Uterus (tissue), 3 donors: ENCODE measurements at regions not wholly inside any gene's neighbourhood (a gene's known extent, or its start where the extent isn't known, plus 50 kb on each side); places are given as distances from the start of the nearest gene placed in this dataset.

ENCODE experiments used
- DNase-seq, 2 donors: peaks; one replicate each; pipeline ENCODE4 v3.0.0-alpha.2; 2019 to 2020
- H3K27ac ChIP-seq, 2 donors: fragments of 200-600 bp; sonication (generic); 1 replicate in 1 of 2; 2 replicates in 1 of 2; pipeline ENCODE4 v1.5.1; 2016 to 2018
- H3K27me3 ChIP-seq, 2 donors: fragments of 200-600 bp; sonication (generic); one replicate each; pipeline ENCODE4 v1.5.1; 2018 to 2019; ENCODE audit warnings: control low read depth in 1 of 2
- H3K36me3 ChIP-seq, 2 donors: fragments of 200-600 bp; sonication (generic); one replicate each; pipeline ENCODE4 v1.5.1; 2019; ENCODE audit warnings: control low read depth in 1 of 2
- H3K4me1 ChIP-seq, 2 donors: fragments of 200-600 bp; sonication (generic); one replicate each; pipeline ENCODE4 v1.5.1; 2018 to 2019; ENCODE audit warnings: control low read depth in 1 of 2
- H3K4me3 ChIP-seq, 2 donors: fragments of 200-600 bp; sonication (generic); 1 replicate in 1 of 2; 2 replicates in 1 of 2; pipeline ENCODE4 v1.5.1; 2018 to 2019; ENCODE audit warnings: mild to moderate bottlenecking in 1 of 2
- H3K9me3 ChIP-seq, 2 donors: fragments of 200-600 bp; sonication (generic); one replicate each; pipeline ENCODE4 v1.5.1; 2019; ENCODE audit warnings: control low read depth in 1 of 2
- POLR2A ChIP-seq, 2 donors: fragments of 450-650 bp; IDR thresholded peaks; one replicate each; pipeline ENCODE4 v1.6.1; 2016; ENCODE audit warnings: antibody characterized with exemption in 2 of 2, mild to moderate bottlenecking in 1 of 2, moderate library complexity in 1 of 2
- intact Hi-C: fragments of 100-400 bp; cut with DNase I; formaldehyde crosslinking; loops from one replicate; pipeline ENCODE4 v1.15.1; 2023; ENCODE audit warnings: low total_unique reads
- TF ChIP-seq, protein P1 (sequence below), 4 experiments: fragments of 200-600 bp in 2 of 4; fragments of 450-650 bp in 2 of 4; sonication (generic) in 2 of 4; IDR thresholded peaks; one replicate each; pipeline ENCODE4 v1.5.1; 2016 to 2019; ENCODE audit warnings: antibody characterized with exemption in 4 of 4, mild to moderate bottlenecking in 2 of 4, moderate library complexity in 1 of 4
- donor health status: DM: yes; HTN: yes; CAD: no.

DNA sequence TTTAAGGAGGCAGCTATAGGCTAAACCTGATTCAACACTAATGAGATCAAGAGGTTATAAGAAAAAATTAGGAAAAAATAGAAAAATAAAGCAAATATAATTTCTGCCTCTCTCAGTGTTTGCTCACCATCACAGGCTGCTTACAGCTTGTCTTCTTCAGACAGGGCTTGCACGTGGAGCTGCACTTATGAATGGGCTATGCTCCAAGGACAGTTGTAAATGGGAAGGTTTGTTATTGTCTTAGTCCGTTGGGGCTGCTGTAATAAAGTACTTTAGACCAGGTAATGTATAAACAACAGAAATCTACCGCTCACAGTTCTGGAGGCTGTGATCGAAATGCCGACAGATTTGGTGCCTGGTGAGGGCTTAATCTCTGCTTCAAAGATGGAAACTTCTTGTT, 219.8 kb downstream of the NEBL start:
- DNase-seq = no peak
- no peaks in the 10 kb centered on the region for H3K4me1 ChIP-seq
- intact Hi-C loops = no loop called here

DNA sequence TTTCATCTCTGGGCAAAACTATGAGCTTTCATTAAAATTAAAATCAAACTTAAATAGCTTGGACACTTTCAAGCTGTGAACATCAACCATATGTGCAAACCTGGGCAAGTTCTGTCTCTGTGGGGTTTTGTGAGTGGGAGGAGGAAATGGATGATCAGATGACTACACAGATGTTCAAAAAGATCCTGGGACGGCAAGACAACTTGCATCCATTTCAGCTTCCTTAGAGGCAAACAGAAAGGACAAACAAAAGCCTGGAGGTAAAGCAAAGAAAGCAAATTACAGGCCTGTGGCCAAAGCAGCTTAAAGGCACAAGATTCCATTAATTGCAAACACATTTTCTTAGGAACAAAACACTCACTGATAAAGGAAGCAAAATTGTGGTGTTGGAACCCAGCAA, 222.2 kb downstream of the NEBL start:
- TF ChIP-seq POLR2A (IDR thresholded peaks at IDR 0.05) = no peak
- TF ChIP-seq, protein P1, sequence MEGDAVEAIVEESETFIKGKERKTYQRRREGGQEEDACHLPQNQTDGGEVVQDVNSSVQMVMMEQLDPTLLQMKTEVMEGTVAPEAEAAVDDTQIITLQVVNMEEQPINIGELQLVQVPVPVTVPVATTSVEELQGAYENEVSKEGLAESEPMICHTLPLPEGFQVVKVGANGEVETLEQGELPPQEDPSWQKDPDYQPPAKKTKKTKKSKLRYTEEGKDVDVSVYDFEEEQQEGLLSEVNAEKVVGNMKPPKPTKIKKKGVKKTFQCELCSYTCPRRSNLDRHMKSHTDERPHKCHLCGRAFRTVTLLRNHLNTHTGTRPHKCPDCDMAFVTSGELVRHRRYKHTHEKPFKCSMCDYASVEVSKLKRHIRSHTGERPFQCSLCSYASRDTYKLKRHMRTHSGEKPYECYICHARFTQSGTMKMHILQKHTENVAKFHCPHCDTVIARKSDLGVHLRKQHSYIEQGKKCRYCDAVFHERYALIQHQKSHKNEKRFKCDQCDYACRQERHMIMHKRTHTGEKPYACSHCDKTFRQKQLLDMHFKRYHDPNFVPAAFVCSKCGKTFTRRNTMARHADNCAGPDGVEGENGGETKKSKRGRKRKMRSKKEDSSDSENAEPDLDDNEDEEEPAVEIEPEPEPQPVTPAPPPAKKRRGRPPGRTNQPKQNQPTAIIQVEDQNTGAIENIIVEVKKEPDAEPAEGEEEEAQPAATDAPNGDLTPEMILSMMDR (IDR thresholded peaks at IDR 0.05) = no peak
- intact Hi-C loops = no loop called here
- Histone ChIP-seq H3K4me3 (no peak overlapping the region), H3K4me1 (no peaks in the 10 kb centered on the region), H3K9me3 (no peaks in the 10 kb centered on the region), H3K27me3 (no peaks in the 10 kb centered on the region), H3K27ac (no peak overlapping the region), H3K36me3 (no peaks in the 10 kb centered on the region)
- DNase-seq = no peak

More for the DNA sequence above, 219.8 kb downstream of the NEBL start:
- H3K27me3 ChIP-seq = no peaks in the 10 kb centered on the region
- no peak overlapping the region for H3K27ac ChIP-seq
- H3K4me3 ChIP-seq = no peak overlapping the region
- H3K36me3 ChIP-seq = no peaks in the 10 kb centered on the region
- TF ChIP-seq POLR2A (IDR thresholded peaks at IDR 0.05) = no peak
- TF ChIP-seq, protein P1 (IDR thresholded peaks at IDR 0.05) = no peak
- no peaks in the 10 kb centered on the region for H3K9me3 ChIP-seq

DNA sequence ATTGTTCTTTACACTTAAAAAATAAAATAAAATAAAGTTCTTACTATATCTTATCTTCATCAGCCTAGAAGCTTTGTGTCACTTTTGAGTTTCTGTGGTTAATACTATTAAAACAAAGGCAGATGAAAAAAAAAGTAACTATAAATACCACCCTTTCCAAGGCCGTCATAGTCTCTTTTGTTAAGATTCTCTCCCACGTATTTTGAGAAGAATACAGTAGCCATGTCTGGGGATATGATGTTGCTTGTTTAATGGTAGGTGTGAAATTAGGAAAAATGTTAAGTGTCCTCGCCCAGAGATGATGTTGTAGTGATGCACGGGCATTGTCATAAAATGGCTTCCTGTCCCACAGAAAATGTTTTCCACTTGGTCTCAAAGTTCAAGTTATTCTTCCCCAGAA, 223.9 kb downstream of the NEBL start:
- H3K9me3 ChIP-seq = no peaks in the 10 kb centered on the region
- TF ChIP-seq POLR2A (IDR thresholded peaks at IDR 0.05) = no peak
- TF ChIP-seq, protein P1 (IDR thresholded peaks at IDR 0.05) = no peak
- H3K36me3 ChIP-seq = no peaks in the 10 kb centered on the region
- intact Hi-C loops = no loop called here
- DNase-seq = no peak
- H3K4me1 ChIP-seq = no peaks in the 10 kb centered on the region
- no peak overlapping the region for H3K27ac ChIP-seq
- no peaks in the 10 kb centered on the region for H3K27me3 ChIP-seq
- no peak overlapping the region for H3K4me3 ChIP-seq

DNA sequence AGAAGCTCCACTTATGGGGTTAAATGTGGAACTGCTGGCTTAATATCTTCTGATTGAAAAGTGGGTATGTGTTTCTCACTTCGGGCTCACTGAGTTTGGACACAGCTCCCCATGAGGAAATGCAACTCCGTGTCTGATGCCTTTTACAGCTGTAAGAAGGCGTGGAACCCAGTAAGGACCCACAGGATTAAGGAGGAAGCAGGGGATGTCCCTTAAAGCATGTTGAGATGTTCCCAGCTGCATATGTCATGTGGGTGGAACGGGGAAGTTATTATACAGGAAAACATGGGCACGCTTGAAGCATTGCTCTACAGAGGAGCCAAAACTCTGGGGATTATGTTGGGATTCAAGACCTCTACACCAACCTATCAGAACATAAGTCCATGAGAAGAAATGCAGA, 224.4 kb downstream of the NEBL start:
- Histone ChIP-seq H3K9me3 (no peaks in the 10 kb centered on the region), H3K36me3 (no peaks in the 10 kb centered on the region), H3K4me1 (no peaks in the 10 kb centered on the region), H3K27ac (no peak overlapping the region), H3K4me3 (no peak overlapping the region), H3K27me3 (no peaks in the 10 kb centered on the region)
- TF ChIP-seq POLR2A (IDR thresholded peaks at IDR 0.05) = no peak
- TF ChIP-seq, protein P1 (IDR thresholded peaks at IDR 0.05) = no peak
- DNase-seq = no peak
- intact Hi-C loops = no loop called here

DNA sequence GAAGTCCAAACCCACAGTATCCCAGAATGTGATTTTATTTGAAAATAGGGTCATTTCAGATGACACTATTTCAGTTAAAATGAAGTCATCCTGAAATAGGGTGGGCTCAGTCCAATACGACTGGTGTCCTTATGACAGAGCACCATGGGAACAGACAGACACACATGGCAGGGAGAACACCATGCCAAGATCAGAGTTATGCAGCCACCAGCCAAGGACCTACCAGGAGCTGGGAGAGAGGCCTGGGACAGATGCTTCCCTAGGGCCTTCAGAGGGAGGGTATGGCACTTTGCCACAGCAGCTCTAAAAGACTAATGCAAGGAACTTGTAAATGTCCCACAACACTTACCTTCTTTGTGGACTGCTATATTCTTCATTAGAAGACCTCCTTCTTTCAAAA, 226.5 kb downstream of the NEBL start:
- H3K4me1 ChIP-seq = no peaks in the 10 kb centered on the region
- DNase-seq = no peak
- no peaks in the 10 kb centered on the region for H3K36me3 ChIP-seq
- no peaks in the 10 kb centered on the region for H3K9me3 ChIP-seq
- intact Hi-C loops = no loop called here
- TF ChIP-seq, protein P1 (IDR thresholded peaks at IDR 0.05) = no peak
- TF ChIP-seq POLR2A (IDR thresholded peaks at IDR 0.05) = no peak
- no peak overlapping the region for H3K27ac ChIP-seq
- no peaks in the 10 kb centered on the region for H3K27me3 ChIP-seq
- no peak overlapping the region for H3K4me3 ChIP-seq
